GM19452 (cell line): ENCODE measurements at regions not wholly inside any gene's neighbourhood (a gene's known extent, or its start where the extent isn't known, plus 50 kb on each side); places are given as distances from the start of the nearest gene placed in this dataset.

Experiments
- ATAC-seq: cut with Tn5 transposase; IDR thresholded peaks from one replicate; pipeline ENCODE4 v1.9.1; 2021; ENCODE audit not compliant: unreplicated experiment

DNA sequence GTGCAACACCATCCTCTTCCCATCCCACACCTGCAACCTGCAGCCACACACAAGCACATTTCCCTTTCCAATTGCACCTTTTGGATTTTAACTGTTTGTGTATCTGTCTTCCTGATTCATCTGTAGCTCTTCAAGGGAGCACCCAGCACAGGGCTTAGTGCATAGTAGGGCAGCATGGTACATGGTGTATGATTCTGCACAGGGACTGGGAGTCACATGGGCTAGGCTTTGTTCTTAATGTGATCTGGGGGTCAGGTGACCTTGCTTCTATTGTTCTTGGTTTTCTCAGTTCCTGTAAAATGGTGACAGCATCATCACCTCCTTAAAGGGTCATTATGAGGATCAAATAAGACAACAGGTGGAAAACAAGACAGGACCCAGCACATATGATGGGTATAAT, 419.3 kb downstream of the MATN1 start:
- ATAC-seq: no peak

GRCh38 chr1:30303387-30303786, 420.0 kb downstream of the MATN1 start:
- ATAC-seq: no peak

DNA sequence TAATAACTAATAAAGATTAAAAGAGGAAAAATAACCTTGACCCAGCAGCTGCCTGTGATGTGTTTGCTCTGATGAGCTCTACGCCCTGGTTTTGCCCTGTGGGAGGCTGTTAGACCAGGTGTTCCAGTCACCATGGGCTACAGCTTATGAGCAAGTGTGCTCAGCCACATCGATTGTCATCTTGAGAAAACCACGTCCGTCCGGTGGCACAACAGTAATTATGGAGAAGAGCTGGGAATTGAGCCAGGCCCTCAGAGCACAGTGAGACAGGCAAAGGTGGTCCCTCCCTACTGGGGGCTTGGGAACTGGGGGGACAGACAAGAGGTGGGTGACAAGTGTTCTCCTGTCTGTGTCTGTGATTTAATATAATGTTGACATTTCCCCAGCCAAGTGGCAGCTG, 420.5 kb downstream of the MATN1 start:
- no peak for ATAC-seq

DNA sequence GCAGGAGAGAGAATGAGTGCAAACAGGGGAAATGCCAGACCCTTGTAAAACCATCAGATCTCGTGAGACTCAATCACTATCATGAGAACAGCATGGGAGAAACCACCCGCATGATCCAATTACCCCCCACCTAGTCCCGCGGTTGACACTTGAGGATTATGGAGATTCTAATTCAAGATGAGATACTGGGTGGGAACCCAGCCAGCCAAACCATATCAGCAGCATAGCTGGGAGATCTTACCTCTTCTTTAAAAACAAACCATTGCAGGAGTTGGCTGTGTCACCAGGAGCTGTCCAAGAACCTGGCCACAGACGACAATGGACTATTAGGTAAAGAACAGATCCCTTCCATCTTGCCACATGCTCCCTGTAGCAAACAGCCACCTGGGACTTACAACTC, 422.7 kb downstream of the MATN1 start:
- no peak for ATAC-seq

DNA sequence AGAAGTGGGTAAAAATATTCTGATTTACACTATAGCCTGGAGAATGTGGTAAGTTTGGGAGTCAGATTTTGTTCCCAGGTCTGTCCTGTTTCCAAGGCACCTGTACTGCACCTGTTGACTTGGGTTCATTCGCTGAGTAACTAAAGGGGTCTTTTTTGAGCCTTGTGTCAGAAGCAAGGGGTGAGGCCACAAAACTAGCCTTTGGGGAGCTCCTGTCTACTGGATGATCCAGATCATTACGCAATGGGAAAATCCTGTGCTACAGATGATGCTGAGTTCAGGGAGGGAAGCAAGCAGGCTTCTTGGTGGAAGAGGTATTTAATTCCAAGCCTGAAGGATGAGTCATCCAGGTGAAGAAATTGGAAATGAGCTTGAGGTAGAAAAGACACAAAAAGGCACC, 424.0 kb downstream of the MATN1 start:
- ATAC-seq: no peak

GRCh38 chr1:30295674-30296073, 427.7 kb downstream of the MATN1 start:
- no peak for ATAC-seq

GRCh38 chr1:30295266-30295665, 428.1 kb downstream of the MATN1 start:
- no peak for ATAC-seq

- no peak for ATAC-seq
These were observed 428.9 kb downstream of the MATN1 start for GRCh38 chr1:30294508-30294907.

DNA sequence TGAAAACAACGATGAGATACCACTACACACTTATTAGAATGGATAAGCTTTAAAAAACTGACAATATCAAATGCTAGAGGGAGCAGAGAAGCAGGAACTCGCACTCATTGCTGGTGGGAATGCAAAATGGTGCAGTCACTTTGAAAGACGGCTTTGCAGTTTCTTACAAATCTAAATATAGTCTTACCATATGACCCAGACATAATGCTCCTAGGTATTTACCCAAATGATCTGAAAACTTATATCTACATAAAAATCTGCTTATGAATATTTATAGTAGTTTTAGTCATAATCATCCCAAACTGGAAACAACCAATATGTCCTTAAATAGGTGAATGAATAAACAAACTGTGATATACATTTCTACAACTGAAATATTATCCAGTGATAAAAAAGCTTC, 430.9 kb downstream of the MATN1 start:
- ATAC-seq: no peak

DNA sequence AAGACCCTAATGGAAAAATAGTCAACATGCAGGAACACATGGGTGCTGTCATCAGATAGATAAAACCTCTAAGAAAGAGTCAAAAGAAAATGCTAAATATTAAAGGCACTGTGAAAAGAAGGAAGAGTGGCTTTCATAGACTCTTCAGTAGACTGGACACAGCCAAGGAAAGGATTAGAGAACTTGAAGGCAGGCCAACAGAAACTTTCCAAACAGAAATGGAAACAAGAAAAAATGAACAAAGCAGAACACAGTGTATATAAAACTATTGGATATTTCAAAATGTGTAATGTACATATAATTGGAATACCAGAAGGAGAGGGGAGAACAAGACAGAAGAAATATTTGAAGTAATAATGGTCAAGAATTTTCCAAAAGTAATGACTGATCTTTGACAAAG, 431.9 kb downstream of the MATN1 start:
- ATAC-seq: no peak

DNA sequence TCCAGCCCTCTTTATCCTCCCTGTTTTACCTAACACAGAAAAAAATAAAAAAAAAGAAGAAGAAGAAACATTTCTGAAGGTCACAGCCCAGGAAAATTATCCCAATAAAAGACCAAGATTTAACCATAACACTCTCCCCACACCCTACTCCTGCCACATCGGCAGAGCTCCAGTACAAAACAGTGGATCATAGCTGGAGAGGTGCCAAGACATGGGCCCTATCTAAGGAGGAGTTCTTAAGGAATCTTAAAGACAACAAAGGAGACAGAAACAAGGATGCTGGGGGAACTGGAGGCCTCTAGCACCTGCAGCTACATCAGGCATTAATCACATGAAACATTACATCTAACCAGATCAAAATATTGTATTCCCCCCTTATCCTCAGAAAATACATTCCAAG, 432.8 kb downstream of the MATN1 start:
- ATAC-seq: no peak

DNA sequence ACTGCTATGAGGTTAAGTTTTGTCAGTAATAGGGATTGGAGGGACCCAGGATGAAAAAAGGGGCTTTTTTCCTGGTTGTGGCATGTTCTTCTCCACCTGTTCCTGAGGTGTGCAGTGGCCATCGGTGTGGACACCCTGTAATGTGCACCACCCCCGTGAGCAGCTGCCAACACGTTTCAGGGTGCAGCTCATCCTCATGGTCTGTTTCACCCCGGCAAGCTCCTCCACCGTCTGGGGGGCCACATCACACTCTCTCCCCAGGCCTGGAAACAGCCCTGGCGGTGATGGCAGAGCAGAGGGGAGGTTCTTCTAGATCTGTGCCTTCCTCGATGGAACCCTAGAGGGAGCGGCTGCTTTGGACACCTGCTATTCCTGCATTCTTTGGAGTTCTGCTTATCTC, 435.4 kb downstream of the MATN1 start:
- ATAC-seq: no peak

DNA sequence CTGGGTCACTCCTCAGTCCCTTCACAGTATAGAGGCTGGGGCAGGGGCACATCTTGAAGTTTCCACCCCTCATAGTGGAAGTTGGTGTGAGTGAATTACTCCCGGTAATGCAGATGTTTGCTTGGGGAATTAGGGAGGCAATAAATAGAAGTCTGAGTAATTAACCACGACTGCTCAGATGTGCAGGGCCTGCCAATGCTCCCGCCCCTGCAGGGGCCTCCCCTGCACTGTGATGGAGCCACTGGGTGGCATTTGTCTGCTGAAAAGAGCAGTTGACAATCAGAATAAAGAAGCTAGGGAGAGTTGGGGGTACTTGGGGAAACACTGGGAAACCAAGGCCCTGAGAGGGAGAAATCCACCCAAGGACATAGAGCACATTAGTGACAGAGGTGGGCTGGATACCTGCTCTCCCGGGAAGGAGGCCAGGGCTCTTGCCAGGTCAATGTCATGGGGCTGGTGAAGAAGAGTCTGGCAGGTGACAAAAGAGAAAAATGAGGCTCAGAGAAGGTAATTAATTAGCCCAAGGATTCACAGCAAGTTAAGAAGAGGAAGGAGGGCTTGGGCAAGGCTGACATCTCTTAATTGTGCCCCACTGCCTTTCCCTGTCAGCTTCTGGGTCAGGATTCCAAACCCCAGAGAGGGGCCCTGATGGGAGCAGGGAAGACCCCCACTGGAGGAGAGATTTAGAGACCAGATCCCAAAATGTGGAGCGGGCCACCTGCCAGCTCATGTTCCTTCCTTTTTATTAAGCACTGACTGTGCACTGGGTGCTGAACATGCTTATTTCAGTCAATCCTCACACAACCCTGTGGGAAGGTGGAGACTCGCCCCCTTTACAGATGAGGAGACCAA, 436.2 kb downstream of the MATN1 start:
- ATAC-seq: no peak

DNA sequence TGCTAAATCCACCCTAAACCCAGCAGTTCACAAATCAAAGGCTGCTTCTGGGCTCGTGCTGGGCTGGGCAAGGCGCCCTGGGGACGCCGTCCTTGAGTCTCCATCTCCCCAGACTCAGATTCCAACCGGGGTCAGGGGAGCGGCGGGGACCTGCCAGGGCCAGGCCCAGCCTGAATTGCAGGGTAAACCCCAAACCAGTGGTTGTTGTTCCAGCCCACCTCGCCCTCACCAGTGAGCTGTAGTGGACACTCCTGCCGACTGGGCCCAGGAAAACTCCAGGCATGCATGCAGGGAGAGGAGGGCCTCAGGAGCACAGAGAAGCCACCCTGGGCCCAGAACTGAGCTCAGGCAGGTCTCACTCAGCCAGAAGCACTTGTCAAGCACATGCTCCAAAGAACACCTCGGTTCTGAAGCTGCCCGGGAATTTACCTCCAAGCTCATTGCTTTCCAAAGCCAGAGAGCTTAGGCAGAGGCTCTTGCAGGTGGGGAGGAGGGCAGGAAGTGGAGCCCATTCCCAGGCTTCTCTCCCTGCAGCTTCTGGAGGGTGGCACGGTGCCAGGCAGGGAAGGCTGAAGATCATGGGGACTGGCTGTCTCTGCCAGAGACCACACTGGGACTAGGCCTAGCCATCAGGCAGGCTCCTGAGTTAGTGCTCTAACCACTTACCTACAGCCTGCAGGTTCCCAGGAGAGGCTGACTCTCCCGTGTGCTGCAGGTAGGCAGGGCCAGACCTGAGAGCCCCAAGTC, 437.0 kb downstream of the MATN1 start:
- ATAC-seq: no peak

GRCh38 chr1:30285501-30285932, 437.9 kb downstream of the MATN1 start:
- no peak for ATAC-seq

- ATAC-seq: no peak
These were observed 438.5 kb downstream of the MATN1 start for GRCh38 chr1:30284728-30285475.

DNA sequence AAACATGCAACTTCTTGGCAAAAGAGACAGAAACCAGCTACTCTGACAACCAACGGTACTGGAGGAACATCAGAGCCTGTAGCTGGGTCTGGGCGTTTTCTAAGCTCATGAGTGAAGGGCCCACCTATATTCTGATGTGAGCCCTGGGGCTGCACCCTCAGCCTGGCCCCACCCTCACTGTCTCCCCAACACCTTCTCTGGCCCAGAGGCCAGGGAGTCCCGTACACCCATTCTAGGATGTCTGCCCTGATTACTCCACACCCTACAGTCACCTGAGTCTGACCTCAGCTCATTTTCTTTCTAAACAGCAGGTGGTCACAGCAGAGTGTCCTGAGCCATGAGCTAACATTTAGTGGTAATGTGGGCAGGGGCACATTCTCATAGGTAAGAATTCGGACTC, 439.2 kb downstream of the MATN1 start:
- no peak for ATAC-seq

GRCh38 chr1:30283199-30283962, 440.0 kb downstream of the MATN1 start:
- ATAC-seq: no peak

DNA sequence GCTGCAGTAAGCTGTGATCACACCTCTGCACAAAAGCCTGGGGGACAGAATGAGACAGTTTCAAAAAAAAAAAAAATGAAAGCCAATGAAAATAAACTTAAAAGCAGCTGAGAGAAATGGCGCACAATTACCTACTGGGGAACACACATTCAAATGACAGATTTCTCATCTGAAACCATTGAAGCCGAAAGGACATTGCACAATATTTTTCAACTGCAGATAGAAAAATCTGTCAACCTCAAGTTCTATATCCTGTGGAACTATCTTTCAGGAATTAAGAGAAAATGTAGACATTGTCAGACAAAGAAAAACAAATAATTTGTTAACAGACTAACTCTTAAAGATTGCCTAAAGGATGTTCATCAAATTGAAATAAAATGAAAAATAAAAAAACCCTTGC, 442.8 kb downstream of the MATN1 start:
- no peak for ATAC-seq

- ATAC-seq: no peak
These were observed 445.5 kb downstream of the MATN1 start for GRCh38 chr1:30277911-30278310.

- ATAC-seq: no peak
These were observed 446.0 kb downstream of the MATN1 start for GRCh38 chr1:30277415-30277814.
